ENCODE measurements at regions not wholly inside any gene's neighbourhood (a gene's known extent, or its start where the extent isn't known, plus 50 kb on each side); places are given as distances from the start of the nearest gene placed in this dataset.
A peak's percentile ranks its signal among the peaks of the same experiment; 100 is the strongest.

DNA sequence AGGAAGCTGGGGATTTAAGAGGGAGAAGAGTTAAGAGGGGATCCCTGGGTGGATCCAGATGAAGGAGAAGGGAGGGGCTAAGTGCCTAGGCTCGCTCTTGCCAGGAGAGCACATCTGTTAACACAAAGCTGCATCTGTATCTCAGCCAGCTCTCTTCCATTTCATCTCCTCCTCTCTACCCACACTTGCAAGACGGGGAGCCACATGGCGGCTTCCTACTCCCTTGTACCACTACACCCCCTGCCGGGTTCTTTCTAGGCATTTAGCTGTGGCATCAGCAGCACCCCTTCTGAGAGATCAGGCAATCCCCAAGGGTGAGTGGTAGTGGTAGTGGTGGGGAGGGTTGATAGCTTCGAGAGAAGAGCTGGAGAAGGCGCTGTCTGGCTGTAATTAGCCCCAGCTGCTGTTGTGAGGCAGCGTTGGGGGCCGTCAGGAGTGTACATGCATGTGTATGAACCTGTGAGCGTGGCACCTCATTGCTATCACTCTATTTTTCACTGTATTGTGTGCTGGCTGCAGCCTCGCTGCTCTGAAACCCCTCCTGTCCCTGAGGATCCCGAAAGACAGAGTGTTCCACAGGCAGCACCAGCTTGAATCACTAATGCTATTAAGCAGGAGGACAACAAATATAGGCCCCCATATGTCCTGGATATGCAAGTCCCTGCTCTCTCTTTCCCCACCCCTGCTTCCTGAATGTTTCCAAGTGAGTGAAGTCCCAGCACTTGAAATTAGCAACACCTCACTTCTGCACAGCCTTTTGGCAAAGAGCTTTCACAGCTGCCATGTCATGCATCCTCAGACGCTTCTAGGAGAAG, 73.7 kb downstream of the RTL9 start:
- DNase-seq = no peak

DNA sequence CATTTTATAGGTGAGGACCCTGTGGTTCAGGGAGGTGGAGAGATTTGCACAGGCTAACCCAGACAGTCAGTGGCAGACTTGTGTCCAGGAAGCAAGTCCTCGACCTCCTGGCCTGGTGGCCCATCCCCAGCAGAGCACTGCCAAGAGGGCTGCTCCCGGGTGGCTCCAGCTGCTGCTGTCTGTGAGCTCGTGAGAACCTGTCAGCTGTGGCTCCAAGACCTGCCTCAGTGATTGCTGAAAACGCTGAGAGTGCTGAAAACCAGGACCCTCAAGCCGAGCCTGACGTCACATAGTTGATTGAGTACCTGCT, 74.2 kb downstream of the RTL9 start:
- no peak for DNase-seq

DNA sequence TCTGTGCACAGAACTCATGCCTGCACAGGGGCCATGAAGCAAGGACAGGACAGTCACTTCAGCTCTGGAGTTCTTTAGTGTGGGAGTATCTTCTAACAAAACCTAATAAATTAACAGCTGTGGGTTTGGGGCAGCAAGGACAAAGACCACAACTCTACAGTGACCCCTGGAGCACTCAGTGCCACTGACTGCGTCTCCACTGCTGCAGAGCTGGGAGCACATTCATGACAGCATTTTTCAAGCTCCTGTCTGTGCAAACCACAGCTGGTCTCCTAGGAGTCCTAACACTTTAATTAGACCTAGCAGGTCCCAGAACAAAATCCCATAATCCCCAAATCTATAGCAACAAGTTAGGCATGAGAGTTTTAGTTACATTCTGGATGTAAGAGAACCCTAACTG, 76.5 kb downstream of the RTL9 start:
- no peak for DNase-seq

DNA sequence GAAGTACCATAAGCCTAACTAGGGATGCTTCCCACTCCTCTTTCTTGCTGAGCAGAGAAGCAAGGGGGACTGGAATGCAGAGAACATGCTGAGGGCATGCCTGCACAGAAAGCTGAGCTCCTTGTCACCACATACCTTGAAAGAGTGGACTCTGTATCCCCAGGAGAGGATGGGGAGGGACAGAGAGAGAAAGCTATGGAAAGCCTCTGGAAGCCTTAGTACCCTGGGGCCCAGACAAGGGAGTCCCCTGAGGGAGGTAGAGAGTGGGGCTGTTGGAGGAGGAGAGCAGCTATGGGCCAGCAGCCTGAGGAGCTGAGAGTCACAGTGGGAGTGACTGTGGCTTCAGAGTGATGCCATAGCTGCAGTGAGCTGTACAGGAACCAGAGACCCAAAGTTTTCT, 77.9 kb downstream of the RTL9 start:
- no peak for DNase-seq

DNA sequence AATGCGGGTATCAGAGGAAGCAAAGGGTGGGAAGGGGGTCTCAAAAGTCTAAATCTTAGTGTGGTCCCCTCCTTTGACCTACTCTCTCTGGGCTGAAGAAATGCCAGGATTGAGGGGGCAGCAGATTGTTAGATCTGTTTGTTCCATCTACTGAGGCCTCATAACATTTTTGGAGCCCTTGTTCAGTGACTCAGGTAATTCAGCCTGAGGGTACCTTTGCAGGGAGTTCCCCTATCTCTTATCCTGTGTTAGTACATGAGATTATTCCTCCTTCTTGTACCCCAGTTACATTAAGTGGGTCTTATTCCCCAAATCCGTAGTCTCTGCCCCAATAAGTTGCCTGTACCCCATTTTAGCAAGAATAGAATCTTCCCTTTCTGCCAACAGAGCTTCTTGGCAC, 79.0 kb downstream of the RTL9 start:
- DNase-seq = no peak

DNA sequence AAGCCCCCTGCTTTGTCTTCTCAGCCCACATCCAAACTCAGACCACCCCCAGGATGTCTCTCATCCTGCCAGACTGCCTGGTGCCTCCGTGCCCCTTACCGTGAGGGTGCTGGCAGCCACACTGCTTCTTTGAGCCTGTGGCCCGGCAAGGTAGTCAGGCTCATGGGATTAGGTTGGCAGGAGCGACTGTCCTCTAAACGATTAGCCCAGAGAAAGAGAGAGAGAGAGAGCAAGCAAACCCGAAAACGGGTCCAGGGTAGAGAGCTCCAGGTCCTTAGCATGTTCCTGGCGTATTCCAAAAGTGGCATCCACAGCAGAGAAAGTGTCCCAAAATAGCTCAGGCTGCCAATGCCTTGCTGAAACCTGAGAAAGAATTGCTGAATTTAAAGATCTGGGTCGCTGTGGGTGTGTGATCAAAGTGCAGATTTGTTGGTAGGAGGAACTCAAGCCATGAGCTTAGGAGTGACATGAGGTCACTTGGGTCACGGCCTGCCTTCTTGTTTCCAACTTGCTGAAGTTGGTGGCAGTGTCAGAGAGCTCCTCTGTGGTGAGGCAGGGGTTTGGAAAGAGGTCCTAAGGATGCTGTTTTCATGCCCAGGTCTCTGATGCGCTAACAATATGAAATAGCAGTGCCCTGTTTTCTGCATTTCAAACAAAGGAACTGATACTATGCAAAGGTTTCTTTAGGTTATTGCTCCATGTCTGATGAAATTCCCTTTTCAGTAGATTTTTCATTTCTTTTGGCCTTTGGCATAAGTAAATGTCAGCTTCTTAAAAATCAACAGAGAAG, 81.6 kb downstream of the RTL9 start:
- DNase-seq = peak; percentile 1

DNA sequence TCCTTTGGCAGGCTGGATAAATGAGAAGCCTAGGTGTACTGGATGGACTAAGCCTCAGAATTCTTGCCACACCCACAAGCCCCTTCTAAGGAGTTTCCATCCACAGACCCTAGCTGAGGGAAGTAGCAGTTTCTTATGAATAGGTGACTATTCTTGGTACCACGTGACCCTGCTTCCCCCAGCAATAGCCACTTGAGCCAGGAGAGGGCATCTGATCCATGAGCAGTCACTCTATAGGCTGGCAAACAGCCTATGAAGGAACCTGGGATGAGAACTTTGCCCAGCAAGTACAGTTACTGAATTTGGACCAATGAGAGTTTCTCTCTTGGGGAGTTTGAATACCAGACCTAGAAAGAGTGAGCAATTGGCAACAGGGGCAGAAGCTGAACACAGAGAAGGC, 84.0 kb downstream of the RTL9 start:
- DNase-seq = peak; percentile 1

DNA sequence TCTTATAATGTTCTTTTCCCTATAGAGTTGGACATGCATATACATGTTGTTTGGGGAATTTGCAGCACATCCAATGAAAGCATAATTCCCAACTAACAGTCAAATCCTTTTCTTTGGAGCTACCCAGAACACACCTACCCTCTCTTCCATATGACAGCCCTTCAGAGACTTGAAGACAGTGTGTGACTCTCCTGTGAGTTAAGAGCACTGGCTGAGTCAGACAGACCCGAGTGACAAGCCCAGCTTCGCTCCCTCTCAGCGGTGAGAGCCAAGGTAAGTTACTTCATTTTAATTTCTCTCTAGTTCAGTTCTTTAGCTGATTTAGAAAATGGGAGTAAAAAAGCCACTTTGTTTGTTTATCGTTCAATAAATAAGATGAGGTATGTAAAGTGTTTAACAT, 86.3 kb downstream of the RTL9 start:
- no peak for DNase-seq

DNA sequence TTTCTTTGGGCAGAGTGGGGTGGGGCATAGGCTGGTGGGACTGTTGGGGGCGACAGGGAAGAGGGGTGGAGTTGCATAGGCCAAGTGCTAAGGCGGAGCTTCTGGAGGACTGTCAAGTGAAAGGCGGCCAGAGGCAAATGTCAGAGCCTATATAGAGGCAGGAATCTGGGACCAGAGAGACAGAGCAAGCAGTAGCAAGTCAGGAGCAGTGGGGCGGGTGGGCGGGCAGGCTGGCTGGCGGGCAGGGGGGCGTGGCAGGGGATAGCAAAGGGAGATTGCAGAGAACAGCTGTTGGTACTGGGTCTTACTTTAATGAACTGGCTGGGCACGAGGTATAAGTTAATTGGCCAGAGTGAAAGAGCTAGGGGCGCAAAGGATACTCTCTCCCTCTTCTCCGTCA, 89.8 kb downstream of the RTL9 start:
- DNase-seq = no peak

DNA sequence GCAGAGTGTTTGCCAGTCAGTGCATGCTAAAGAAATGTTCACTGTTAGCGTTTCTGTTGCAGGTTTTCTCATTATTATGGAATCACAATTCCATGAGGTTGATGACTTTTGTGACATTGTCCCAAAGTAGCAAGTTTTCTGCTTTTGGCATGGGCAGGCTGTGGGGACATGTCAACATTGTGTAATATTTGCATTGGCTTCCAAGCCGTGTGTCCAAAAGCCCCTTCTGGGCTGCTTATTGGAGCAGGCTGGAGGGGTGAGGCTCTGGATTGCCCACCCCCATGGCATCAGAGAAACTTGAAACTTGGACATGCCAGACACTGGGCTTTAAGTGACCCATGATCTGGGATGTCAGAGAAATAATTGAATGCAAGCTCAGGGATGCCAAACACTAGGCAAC, 90.7 kb downstream of the RTL9 start:
- no peak for DNase-seq

DNA sequence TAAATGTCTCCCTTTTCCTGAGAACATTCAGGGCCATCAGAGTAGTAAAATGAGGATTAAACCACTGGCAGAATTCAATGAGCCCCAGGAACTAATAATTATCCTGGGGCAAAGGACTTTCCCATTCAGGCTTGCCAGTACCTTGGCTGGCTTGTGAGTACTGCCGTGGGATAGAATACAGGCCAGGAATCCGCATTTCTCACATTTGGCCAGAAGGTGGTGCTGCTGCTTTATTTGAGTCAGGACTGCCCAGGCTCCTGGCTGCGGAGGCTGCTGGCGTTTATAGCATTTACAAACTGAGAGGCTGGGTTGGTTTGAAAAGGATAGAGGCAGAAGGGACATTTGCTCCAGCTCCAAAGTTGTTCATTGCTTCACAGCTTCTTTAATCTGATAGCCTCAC, 91.4 kb downstream of the RTL9 start:
- DNase-seq = peak; percentile 42

DNA sequence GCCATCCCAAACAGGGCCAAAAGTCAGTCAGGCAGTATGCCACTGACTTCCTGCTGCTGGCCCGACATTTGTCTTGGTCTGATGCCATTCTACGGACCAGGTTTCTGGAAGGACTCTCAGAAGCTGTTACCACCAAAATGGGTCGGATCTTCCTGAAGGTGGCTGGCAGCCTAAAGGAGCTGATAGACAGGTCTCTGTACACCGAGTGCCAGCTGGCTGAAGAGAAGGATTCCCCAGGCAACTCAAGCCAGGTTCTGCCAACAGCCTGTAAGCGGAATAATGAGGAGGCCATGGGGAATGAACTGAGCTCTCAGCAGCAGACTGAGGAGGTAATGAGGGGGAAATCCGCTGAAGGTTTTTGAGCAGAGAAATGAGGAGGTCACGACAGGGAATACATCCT, 95.7 kb downstream of the RTL9 start:
- DNase-seq = no peak

DNA sequence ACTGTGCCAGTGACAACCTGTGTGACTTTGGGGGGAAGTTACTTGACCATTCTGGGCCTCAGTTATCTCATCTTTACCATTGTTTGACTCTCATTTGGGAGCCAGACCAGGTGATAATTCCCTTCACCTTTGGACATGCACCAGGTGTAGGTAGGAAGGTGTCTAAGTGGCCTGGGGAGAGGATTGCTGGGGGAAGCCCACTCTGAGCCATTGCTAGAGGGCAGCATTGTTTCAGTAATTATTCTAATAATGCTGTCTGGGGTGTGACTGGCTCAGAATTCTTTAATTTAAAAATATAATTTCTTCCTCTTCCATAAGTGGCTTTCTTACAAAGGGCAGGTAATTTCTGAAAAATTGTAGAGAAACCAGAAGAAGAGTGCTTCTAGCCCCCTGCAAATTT, 104.3 kb downstream of the RTL9 start:
- DNase-seq = no peak

DNA sequence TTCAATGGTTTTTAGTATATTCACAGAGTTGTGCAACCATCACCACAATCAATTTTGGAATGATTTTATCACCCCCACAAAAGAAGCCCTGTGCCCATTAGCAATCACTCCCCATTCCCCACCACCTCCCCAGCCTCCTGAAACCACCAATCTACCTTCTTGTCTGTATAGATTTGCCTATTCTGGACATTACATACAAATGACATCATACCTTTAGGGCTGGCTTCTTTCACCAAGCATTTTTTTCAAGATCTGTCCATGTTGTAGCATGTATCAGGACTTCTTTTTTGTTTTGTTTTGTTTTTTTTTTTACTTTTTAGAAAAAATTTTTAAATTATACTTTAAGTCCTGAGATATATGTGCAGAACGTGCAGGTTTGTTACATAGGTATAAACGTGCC, 108.1 kb downstream of the RTL9 start:
- no peak for DNase-seq

DNA sequence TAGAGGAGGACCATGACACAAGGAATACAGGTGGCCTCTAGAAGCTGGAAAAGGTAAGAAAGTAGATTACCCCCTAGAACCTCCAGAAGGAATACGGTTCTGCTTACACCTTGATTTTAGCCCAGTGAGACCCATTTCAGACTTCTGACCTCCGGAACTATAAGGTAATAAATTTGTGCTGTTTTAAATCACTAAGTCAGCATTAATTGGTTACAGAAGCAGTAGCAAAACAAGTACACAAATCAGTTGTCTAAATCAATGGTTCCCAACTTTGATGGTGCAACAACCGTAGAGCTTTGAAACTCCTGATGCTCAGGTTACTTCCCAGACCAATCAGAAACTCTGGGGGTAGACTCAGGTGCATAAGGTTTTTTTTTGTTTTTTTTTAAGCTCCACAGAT, 113.6 kb downstream of the RTL9 start:
- no peak for DNase-seq

DNA sequence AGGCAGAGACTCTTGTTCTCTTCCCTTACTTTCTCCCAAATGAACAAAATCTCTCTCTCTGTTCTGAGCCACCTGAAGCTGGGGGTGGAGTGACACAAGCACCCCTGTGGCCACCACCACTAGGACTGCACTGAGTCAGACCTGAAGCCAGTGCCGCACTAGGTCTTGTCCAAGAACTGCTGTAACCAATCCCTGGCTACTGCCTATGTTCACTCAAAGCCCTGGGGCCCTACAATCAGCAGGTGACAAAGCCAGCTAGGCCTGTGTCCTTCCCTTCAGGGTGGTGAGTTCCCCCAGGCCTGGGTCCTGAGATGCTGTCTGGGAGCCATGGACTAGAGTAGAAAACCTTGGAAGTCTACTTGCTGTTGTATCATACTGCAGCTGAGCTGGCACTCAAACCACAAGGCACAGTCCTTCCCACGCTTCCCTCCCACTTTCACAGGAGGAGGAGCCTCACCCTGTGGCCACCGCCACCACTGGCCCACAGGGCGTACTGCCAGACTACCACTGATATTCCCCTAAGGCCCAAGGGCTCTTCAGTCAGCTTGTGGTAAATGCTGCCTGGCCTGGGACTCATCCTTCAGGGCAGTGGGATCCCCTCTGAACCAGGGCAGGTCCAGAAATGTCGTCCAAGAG, 119.1 kb downstream of the RTL9 start:
- no peak for DNase-seq

DNA sequence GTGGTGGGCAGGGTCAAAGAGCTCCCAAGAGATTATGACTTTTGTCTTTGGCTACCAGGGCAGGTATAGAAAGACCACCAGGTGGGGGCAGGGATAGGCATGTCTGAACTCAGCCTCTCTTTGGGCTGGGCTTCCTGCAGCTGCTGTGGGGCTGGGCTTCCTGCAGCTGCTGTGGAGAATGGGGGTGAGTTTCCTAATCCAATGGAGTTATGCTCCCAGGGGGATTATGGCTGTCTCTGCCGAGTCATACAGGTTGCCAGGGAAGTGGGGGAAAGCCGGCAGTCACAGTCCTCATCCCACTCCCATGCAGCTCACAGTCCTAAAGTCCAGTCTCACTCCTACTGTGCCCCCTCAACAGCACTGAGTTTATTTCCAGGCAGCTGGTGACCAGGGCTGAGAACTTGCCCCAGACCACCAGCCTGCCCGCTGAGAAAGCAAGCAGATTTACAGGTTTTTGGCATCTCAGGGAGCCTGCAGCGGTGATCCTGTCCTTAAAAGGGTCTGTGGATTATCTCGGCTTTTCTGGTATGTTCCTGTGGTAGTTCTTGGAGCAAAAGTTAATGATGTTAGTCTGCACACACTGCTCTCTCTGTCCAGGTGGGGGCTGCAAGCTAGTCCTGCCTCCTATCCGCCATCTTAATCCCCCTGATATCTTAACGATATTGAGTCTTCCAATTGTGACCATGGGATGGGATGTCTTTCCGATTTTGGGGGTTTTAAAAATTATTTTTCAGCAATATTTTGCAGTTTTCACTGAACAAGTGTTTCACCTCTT, 133.4 kb downstream of the RTL9 start:
- DNase-seq = no peak

DNA sequence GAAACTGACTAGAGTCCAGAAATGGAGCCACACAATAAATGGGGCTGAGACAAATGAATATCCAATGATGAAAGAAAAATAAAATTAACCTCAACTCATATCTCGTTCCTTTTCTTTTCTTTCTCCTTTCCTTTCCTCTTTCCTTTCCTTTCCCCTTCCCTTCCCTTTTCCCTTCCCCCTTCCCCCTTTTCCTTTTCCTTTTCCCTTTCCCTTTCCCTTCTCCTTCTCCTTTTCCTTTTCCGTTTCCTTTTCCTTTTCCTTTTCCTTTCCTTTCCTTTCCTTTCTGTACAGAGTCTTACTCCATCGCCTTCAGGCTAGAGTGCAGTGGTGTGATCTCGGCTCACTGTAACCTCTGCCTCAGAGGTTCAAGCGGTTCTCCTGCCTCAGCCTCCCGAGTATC, 146.3 kb downstream of the RTL9 start:
- no peak for DNase-seq

DNA sequence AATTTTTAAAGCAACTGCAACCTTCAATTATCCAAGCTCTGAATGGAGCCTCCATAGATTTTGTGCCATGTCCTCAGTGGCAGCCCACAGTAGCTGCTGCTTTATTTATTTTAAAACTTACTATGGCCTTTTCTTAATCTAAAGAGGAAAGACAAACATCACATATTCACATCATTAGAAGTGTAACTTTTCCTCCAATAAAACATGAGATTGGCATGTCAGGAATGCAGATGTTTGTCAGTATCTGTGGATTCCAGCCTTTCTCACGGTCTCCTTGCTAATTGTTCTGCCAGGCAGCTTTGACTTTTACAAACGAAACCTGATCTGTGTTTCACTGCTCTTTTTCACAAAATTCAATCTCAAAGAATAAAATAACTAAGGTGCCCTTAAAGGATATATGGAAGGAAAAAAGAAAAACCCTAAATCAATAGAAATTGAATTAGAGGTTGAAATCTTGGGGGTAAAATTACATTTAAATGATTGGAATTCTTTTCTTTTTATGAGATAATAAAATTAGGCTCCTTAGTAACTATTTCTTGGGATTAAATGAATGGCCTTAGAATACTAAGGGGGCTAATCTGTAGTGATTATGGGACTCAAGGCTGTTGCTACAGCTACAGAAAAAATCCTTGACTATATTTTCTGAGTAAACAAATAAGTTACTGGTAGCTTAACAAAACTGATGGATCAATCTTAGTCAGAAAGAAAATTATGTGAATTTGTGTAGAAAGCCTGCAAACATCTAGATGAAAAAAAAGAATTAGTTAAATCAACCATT, 151.3 kb downstream of the RTL9 start:
- DNase-seq = no peak

DNA sequence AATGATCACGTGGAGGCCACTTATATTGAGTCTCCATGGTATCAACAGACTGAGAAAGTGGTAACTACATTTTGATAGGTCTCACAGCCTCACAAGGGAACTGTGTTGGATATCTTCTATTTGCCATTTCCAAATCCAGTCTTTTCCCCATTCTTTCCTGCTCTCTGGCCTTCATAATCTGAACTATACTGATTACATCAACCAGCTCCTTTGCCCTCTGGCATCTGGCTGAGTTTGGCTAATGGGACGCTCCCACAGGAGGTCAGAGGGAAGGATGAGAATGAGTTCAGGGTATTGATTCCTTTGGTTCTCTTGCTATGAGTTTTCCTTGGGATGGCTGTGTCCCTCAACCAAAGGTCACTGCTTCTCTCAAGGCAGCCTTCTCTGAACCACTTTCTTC, 152.6 kb downstream of the RTL9 start:
- no peak for DNase-seq

DNA sequence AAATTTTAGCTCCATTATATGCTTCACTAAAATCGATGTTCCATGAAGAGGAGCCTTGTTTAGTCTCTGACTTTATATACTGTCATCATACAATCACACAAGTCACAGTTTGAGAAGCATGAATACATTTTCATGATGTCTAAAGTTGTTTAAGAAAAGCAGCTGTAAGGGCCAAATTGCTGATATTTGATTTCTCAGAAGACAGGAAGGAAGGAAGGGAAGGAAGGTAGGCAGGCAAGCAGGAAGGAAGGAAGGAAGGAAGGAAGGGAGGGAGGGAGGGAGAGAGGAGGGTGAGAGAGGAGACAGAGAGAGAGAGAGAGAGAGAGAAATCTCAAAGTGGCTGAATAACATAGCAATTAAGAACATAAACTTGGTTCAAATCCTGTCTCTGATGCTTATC, 153.7 kb downstream of the RTL9 start:
- no peak for DNase-seq

DNA sequence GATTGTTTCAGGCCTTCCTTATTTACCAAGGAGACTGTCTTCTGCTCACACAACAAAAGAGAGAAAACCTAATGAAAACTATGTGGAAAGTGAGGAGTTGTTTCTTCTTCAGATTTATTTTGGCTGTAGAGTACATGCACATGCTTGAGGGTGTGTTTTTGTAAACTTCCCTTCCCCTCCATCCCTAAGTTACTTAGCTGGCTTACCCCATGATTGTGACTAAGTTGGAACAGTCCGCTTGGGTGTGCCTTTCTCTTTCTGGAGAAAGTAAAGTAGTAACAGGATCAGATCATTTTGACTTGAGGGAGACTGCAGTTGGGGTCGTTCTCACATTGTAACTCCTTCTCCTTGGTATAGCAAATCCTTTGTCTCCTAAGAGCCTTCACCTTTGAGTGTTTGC, 155.9 kb downstream of the RTL9 start:
- no peak for DNase-seq

DNA sequence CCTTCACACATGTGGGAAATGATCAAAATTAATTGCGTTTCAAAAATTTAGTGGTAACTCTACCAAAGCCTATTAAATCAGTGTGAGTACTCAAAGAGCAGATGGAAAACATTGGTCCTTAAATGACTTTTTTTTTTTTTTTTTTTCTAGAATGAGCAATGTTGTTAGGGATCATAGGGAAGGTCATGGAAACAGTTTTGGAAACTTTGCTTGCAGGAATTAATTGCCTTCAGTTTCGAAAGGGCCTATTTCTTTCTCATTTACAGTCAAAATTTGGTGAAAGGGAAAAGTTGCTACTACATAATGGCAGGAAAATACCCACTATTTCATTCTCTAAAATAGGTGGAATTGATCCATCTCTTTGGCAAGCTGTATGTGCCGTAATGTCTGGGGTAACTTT, 160.9 kb downstream of the RTL9 start:
- DNase-seq = no peak

Measured in inflammatory macrophage treated with lipopolysaccharide for 4 hours (primary cell).